ENCODE measurements at regions not wholly inside any gene's neighbourhood (a gene's known extent, or its start where the extent isn't known, plus 50 kb on each side); places are given as distances from the start of the nearest gene placed in this dataset.

DNA sequence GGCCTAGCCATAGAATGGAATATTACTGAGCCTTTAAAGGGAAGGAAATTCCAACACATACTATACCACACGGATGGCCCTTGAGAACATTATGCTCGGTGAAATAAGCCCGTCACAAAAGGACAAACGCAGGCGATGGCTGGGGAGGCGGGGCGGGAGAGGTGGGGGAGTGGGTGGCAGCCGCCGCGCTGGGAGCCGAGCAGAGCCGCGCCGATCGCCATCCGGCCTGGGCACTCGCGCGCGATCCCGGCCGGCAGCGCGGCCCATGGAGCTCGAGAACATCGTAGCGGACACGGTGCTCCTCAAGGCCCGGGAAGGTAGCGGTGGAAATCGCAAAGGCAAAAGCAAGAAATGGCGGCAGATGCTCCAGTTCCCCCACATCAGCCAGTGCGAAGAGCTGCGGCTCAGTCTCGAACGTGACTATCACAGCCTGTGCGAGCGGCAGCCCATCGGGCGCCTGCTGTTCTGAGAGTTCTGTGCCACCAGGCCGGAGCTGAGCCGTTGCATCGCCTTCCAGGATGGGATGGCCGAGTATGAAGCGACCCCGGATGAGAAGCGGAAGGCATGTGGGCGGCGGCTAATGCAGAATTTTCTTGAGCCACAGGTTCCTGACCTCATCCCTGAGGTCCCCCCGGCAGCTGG lies 140.1 kb downstream of the ZDHHC20 start:
- DNase-seq (ENCODE audit: low spot score), result no peak

DNA sequence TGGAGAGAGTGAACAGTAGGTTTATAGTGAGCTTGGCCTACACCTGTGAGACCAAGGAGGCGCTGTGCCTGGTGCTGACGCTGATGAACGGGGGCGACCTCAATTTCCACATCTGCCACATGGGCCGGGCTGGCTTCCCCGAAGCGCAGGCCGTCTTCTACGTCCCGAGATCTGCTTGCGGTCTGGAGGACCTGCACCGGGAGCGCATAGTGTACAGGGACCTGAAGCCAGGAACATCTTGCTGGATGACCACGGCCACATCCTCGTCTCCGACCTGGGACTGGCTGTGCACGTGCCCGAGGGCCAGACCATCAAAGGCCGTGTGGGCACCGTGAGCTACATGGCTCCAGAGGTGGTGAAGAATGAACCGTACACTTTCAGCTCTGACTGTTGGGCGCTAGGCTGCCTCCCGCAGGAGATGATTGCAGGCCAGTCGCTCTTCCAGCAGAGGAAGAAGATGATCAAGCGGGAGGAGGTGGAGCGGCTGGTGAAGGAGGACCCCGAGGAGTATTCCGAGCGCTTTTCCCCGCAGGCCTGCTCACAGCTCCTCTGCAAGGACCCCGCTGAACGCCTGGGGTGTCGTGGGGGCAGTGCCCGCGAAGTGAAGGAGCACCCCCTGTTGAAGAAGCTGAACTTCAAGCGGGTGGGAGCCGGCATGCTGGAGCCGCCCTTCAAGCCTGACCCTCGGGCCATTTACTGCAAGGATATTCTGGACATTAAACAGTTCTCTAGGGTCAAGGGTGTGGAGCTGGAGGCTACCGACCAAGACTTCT lies 139.0 kb downstream of the ZDHHC20 start:
- DNase-seq (ENCODE audit: low spot score), result no peak

DNA sequence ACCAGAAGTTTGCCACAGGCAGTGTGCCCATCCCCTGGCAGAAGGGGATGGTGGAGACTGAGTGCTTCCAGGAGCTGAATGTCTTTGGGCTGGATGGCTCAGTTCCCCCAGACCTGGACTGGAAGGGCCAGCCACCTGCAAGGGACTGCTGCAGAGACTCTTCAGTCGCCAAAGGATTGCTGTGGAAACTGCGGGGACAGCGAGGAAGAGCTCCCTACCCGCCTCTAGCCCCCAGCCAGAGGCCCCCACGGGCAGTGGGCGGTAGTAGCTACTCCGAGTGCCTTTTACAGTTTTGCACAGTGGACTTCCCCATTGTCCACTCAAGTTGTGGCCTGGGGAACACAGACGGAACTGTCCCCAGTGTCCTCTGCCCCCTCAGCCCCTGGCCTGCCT lies 138.5 kb downstream of the ZDHHC20 start:
- no peak for DNase-seq (ENCODE audit: low spot score)

DNA sequence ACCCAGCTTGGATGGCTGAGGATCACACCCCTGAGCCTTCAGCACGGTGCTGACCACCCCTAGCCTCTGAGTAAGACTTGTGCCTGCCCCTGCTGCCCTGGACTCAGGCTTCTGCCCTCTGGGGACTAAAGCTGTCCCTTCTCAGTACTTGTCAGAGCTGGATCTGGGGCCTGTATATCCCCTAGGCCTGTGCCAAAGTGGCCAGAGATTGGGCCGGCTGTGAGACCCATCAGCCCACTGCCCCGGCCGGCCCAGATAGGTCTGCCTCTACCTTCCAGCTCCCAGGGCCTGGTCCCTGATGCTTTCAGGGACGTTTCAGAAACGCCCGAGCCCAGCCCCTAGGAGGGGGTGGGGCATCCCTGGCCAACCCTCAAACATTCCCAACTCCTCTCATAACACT lies 137.8 kb downstream of the ZDHHC20 start:
- no peak for DNase-seq (ENCODE audit: low spot score)

DNA sequence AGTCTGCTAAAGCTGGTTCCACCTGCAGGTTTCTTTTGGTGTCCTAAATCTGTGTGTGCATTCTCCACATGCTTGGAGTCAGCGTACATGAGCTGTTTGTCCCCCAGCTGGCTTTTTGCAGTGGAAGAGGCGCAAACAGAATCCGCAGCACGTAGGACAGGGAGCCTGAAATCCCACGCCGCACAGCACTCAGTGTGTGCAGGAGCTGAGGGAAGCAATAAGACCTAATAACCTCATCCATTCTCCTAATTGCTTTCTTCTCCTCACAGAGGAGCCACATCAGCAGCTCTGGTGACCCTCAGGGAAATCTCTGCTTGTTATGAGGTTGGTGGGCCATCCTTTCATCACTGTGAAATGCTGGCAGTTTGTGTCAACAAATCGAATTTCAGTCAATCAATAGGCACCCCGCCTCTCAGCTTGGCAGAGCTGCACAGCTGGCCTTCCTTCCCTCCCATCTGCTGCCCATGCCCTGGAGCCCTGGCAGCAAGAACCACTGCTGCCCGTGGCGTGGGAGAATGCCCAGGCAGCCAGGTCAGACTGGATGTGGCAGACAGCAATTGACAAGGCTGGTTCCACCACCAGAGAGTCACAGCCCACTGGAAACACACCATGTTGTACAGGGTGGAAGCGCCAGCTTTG lies 136.7 kb downstream of the ZDHHC20 start:
- DNase-seq (ENCODE audit: low spot score), result no peak

Small RNA genes lying in the stretch of these regions (small RNA-seq; reads per million reads assigned to genes)
- gene AL158032.2, result 0 reads per million in 2 experiments
